ENCODE measurements at regions not wholly inside any gene's neighbourhood (a gene's known extent, or its start where the extent isn't known, plus 50 kb on each side); places are given as distances from the start of the nearest gene placed in this dataset.
"Not testable (repeated sequence)": the region's sequence is repeated elsewhere in the genome, so short reads cannot be mapped to it uniquely, and the experiment has no call there.

GRCh38 chr1:146792725-146793124, 145.4 kb upstream of the NBPF12 start:
- not testable (repeated sequence) for ATAC-seq (ENCODE audit: insufficient read depth, low read depth); H3K4me2 ChIP-seq (ENCODE audit: insufficient read depth, low read length); H3K4me3 ChIP-seq (ENCODE audit: low read depth in 1 of 2, low read length in 2 of 2); H3K36me3 ChIP-seq (ENCODE audit: insufficient read depth, low read length); DNase-seq; H3K27ac ChIP-seq (ENCODE audit: low read length); H3K9ac ChIP-seq (ENCODE audit: low read depth, low read length); H3K9me3 ChIP-seq (ENCODE audit: insufficient read depth, low read length, severe bottlenecking); H3K4me1 ChIP-seq (ENCODE audit: insufficient read depth, low read length); H3K79me2 ChIP-seq (ENCODE audit: insufficient read depth, low read length); H3K27me3 ChIP-seq (ENCODE audit: insufficient read depth, low read length, poor library complexity); H4K20me1 ChIP-seq (ENCODE audit: insufficient read depth, low read length); H2AFZ ChIP-seq (ENCODE audit: low read depth, low read length)

GRCh38 chr1:146784212-146784940, 153.7 kb upstream of the NBPF12 start:
- not testable (repeated sequence) for H3K4me1 ChIP-seq (ENCODE audit: insufficient read depth, low read length); H3K9me3 ChIP-seq (ENCODE audit: insufficient read depth, low read length, severe bottlenecking); H3K4me3 ChIP-seq (ENCODE audit: low read depth in 1 of 2, low read length in 2 of 2); H4K20me1 ChIP-seq (ENCODE audit: insufficient read depth, low read length); H3K79me2 ChIP-seq (ENCODE audit: insufficient read depth, low read length); DNase-seq; H3K9ac ChIP-seq (ENCODE audit: low read depth, low read length); H3K27ac ChIP-seq (ENCODE audit: low read length); H2AFZ ChIP-seq (ENCODE audit: low read depth, low read length); H3K27me3 ChIP-seq (ENCODE audit: insufficient read depth, low read length, poor library complexity); H3K4me2 ChIP-seq (ENCODE audit: insufficient read depth, low read length); H3K36me3 ChIP-seq (ENCODE audit: insufficient read depth, low read length); ATAC-seq (ENCODE audit: insufficient read depth, low read depth)

- not testable (repeated sequence) for H3K9ac ChIP-seq (ENCODE audit: low read depth, low read length); DNase-seq; H3K27me3 ChIP-seq (ENCODE audit: insufficient read depth, low read length, poor library complexity); H3K4me1 ChIP-seq (ENCODE audit: insufficient read depth, low read length); H2AFZ ChIP-seq (ENCODE audit: low read depth, low read length); H3K9me3 ChIP-seq (ENCODE audit: insufficient read depth, low read length, severe bottlenecking); ATAC-seq (ENCODE audit: insufficient read depth, low read depth); H3K4me3 ChIP-seq (ENCODE audit: low read depth in 1 of 2, low read length in 2 of 2); H4K20me1 ChIP-seq (ENCODE audit: insufficient read depth, low read length); H3K79me2 ChIP-seq (ENCODE audit: insufficient read depth, low read length); H3K27ac ChIP-seq (ENCODE audit: low read length); H3K4me2 ChIP-seq (ENCODE audit: insufficient read depth, low read length); H3K36me3 ChIP-seq (ENCODE audit: insufficient read depth, low read length)
These were observed 156.9 kb upstream of the NBPF12 start for GRCh38 chr1:146781235-146781634.

GRCh38 chr1:146777826-146778602, 160.1 kb upstream of the NBPF12 start:
- not testable (repeated sequence) for H3K27ac ChIP-seq (ENCODE audit: low read length); H3K4me1 ChIP-seq (ENCODE audit: insufficient read depth, low read length); ATAC-seq (ENCODE audit: insufficient read depth, low read depth); H3K36me3 ChIP-seq (ENCODE audit: insufficient read depth, low read length); DNase-seq; H3K9me3 ChIP-seq (ENCODE audit: insufficient read depth, low read length, severe bottlenecking); H3K27me3 ChIP-seq (ENCODE audit: insufficient read depth, low read length, poor library complexity); H2AFZ ChIP-seq (ENCODE audit: low read depth, low read length); H4K20me1 ChIP-seq (ENCODE audit: insufficient read depth, low read length); H3K9ac ChIP-seq (ENCODE audit: low read depth, low read length); H3K4me2 ChIP-seq (ENCODE audit: insufficient read depth, low read length); H3K4me3 ChIP-seq (ENCODE audit: low read depth in 1 of 2, low read length in 2 of 2); H3K79me2 ChIP-seq (ENCODE audit: insufficient read depth, low read length)

GRCh38 chr1:146774988-146775387, 163.1 kb upstream of the NBPF12 start:
- not testable (repeated sequence) for H3K79me2 ChIP-seq (ENCODE audit: insufficient read depth, low read length); H3K9ac ChIP-seq (ENCODE audit: low read depth, low read length); ATAC-seq (ENCODE audit: insufficient read depth, low read depth); H3K4me2 ChIP-seq (ENCODE audit: insufficient read depth, low read length); H3K27ac ChIP-seq (ENCODE audit: low read length); H3K36me3 ChIP-seq (ENCODE audit: insufficient read depth, low read length); H3K4me1 ChIP-seq (ENCODE audit: insufficient read depth, low read length); H4K20me1 ChIP-seq (ENCODE audit: insufficient read depth, low read length); H3K27me3 ChIP-seq (ENCODE audit: insufficient read depth, low read length, poor library complexity); H2AFZ ChIP-seq (ENCODE audit: low read depth, low read length); H3K4me3 ChIP-seq (ENCODE audit: low read depth in 1 of 2, low read length in 2 of 2); H3K9me3 ChIP-seq (ENCODE audit: insufficient read depth, low read length, severe bottlenecking); DNase-seq

- H3K36me3 ChIP-seq (ENCODE audit: insufficient read depth, low read length); H3K79me2 ChIP-seq (ENCODE audit: insufficient read depth, low read length); H3K4me3 ChIP-seq (ENCODE audit: low read depth in 1 of 2, low read length in 2 of 2); H3K27ac ChIP-seq (ENCODE audit: low read length); H3K4me1 ChIP-seq (ENCODE audit: insufficient read depth, low read length); H3K9me3 ChIP-seq (ENCODE audit: insufficient read depth, low read length, severe bottlenecking); H4K20me1 ChIP-seq (ENCODE audit: insufficient read depth, low read length); DNase-seq; H3K4me2 ChIP-seq (ENCODE audit: insufficient read depth, low read length); H3K27me3 ChIP-seq (ENCODE audit: insufficient read depth, low read length, poor library complexity); H2AFZ ChIP-seq (ENCODE audit: low read depth, low read length); ATAC-seq (ENCODE audit: insufficient read depth, low read depth); H3K9ac ChIP-seq (ENCODE audit: low read depth, low read length): not testable (repeated sequence)
These were observed 163.9 kb upstream of the NBPF12 start for GRCh38 chr1:146774271-146774670.

GRCh38 chr1:146771409-146771808, 166.7 kb upstream of the NBPF12 start:
- not testable (repeated sequence) for H3K4me1 ChIP-seq (ENCODE audit: insufficient read depth, low read length); DNase-seq; H3K9me3 ChIP-seq (ENCODE audit: insufficient read depth, low read length, severe bottlenecking); H3K9ac ChIP-seq (ENCODE audit: low read depth, low read length); H3K4me3 ChIP-seq (ENCODE audit: low read depth in 1 of 2, low read length in 2 of 2); H3K79me2 ChIP-seq (ENCODE audit: insufficient read depth, low read length); ATAC-seq (ENCODE audit: insufficient read depth, low read depth); H3K36me3 ChIP-seq (ENCODE audit: insufficient read depth, low read length); H3K4me2 ChIP-seq (ENCODE audit: insufficient read depth, low read length); H4K20me1 ChIP-seq (ENCODE audit: insufficient read depth, low read length); H2AFZ ChIP-seq (ENCODE audit: low read depth, low read length); H3K27me3 ChIP-seq (ENCODE audit: insufficient read depth, low read length, poor library complexity); H3K27ac ChIP-seq (ENCODE audit: low read length)

GRCh38 chr1:146770998-146771397, 167.1 kb upstream of the NBPF12 start:
- not testable (repeated sequence) for H3K27ac ChIP-seq (ENCODE audit: low read length); H2AFZ ChIP-seq (ENCODE audit: low read depth, low read length); H4K20me1 ChIP-seq (ENCODE audit: insufficient read depth, low read length); H3K36me3 ChIP-seq (ENCODE audit: insufficient read depth, low read length); H3K9ac ChIP-seq (ENCODE audit: low read depth, low read length); H3K4me2 ChIP-seq (ENCODE audit: insufficient read depth, low read length); DNase-seq; H3K27me3 ChIP-seq (ENCODE audit: insufficient read depth, low read length, poor library complexity); H3K9me3 ChIP-seq (ENCODE audit: insufficient read depth, low read length, severe bottlenecking); ATAC-seq (ENCODE audit: insufficient read depth, low read depth); H3K79me2 ChIP-seq (ENCODE audit: insufficient read depth, low read length); H3K4me1 ChIP-seq (ENCODE audit: insufficient read depth, low read length); H3K4me3 ChIP-seq (ENCODE audit: low read depth in 1 of 2, low read length in 2 of 2)
